OCI-LY1 (cell line): ENCODE measurements at regions not wholly inside any gene's neighbourhood (a gene's known extent, or its start where the extent isn't known, plus 50 kb on each side); places are given as distances from the start of the nearest gene placed in this dataset.

ENCODE experiments used
- EZH2 ChIP-seq: fragments of 200-600 bp; sonication (generic), shearing (Covaris generic); IDR thresholded peaks from 2 replicates; pipeline ENCODE4 v1.8.0; 2017; ENCODE audit warnings: borderline replicate concordance, mixed run types, mild to moderate bottlenecking, antibody characterized with exemption, low read length, moderate library complexity, mixed read lengths
- TF ChIP-seq, protein P1 (sequence below): fragments of 200-600 bp; sonication (generic), shearing (Covaris generic); IDR thresholded peaks from 2 replicates; pipeline ENCODE4 v1.5.1; 2017; ENCODE audit warnings: mild to moderate bottlenecking, antibody characterized with exemption, low read length, moderate library complexity, mixed read lengths

DNA sequence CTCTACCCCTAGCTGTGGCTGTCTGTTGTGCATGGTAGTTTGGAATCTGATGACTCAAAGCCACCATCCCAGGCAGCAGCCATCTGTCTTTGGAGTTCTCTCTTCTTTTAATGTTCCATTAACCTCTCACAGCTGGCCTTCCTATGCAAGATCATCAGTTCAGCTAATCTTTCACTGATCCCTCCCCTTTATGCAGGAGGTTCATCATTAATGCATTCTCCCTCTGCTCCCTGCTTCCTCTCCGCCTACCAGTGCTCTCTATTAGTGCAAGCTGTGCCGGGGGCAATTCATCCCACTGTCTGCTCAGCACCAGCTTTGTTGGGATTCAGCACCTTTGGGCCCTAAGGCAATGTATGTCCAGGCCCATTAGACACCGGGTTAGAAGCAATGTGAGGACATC lies 413.0 kb upstream of the LRRC4C start:
- TF ChIP-seq, protein P1, sequence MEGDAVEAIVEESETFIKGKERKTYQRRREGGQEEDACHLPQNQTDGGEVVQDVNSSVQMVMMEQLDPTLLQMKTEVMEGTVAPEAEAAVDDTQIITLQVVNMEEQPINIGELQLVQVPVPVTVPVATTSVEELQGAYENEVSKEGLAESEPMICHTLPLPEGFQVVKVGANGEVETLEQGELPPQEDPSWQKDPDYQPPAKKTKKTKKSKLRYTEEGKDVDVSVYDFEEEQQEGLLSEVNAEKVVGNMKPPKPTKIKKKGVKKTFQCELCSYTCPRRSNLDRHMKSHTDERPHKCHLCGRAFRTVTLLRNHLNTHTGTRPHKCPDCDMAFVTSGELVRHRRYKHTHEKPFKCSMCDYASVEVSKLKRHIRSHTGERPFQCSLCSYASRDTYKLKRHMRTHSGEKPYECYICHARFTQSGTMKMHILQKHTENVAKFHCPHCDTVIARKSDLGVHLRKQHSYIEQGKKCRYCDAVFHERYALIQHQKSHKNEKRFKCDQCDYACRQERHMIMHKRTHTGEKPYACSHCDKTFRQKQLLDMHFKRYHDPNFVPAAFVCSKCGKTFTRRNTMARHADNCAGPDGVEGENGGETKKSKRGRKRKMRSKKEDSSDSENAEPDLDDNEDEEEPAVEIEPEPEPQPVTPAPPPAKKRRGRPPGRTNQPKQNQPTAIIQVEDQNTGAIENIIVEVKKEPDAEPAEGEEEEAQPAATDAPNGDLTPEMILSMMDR = no peak
- TF ChIP-seq EZH2 = no peak
